Upper lobe of left lung (tissue), 6 donors: ENCODE measurements at regions not wholly inside any gene's neighbourhood (a gene's known extent, or its start where the extent isn't known, plus 50 kb on each side); places are given as distances from the start of the nearest gene placed in this dataset.

ENCODE experiments used
- ATAC-seq, 2 donors: fragments of 200-7000 bp; cut with Tn5 transposase; one replicate each; pipeline ENCODE4 v1.9.1; 2022; ENCODE audit warnings: mild to moderate bottlenecking in 2 of 2, moderate library complexity in 2 of 2; ENCODE audit not compliant: low FRiP score in 2 of 2
- DNase-seq, 2 donors: peaks; one replicate each; pipeline ENCODE4 v3.0.0-alpha.2; 2019 to 2020
- H3K27ac ChIP-seq, 4 donors: fragments of 200-600 bp; sonication (generic); one replicate each; pipeline ENCODE4 v1.5.1; 2016 to 2019
- H3K27me3 ChIP-seq, 4 donors: fragments of 200-600 bp; sonication (generic); one replicate each; pipeline ENCODE4 v1.5.1; 2017 to 2019
- H3K36me3 ChIP-seq, 4 donors: fragments of 200-600 bp; sonication (generic); one replicate each; pipeline ENCODE4 v1.5.1; 2016 to 2019
- H3K4me1 ChIP-seq, 4 donors: fragments of 200-600 bp; sonication (generic); one replicate each; pipeline ENCODE4 v1.5.1; 2018 to 2019
- H3K4me3 ChIP-seq, 4 donors: fragments of 200-600 bp; sonication (generic); one replicate each; pipeline ENCODE4 v1.5.1; 2017 to 2019; ENCODE audit warnings: mild to moderate bottlenecking in 2 of 4, moderate library complexity in 1 of 4
- H3K9me3 ChIP-seq, 4 donors: fragments of 200-600 bp; sonication (generic); one replicate each; pipeline ENCODE4 v1.5.1; 2018 to 2019
- EP300 ChIP-seq, 4 donors: sonication (generic); formaldehyde crosslinking; IDR thresholded peaks; one replicate each; pipeline ENCODE4 v1.5.1; 2017; ENCODE audit warnings: antibody characterized with exemption in 4 of 4, control low read depth in 2 of 4
- POLR2A ChIP-seq, 4 donors: fragments of 450-650 bp; IDR thresholded peaks; one replicate each; pipeline ENCODE4 v1.5.1; 2016 to 2017; ENCODE audit warnings: antibody characterized with exemption in 4 of 4, mild to moderate bottlenecking in 2 of 4
- POLR2AphosphoS5 ChIP-seq, 2 donors: sonication (generic); formaldehyde crosslinking; IDR thresholded peaks; one replicate each; pipeline ENCODE4 v1.5.1; 2017; ENCODE audit warnings: antibody characterized with exemption in 2 of 2
- WGBS, 2 donors: methylation state at CpG; one replicate each; pipeline ENCODE4 v1.1.5; 2017 to 2018; 5-methylcytosine and 5-hydroxymethylcytosine counted together
- TF ChIP-seq, protein P1 (sequence below), 6 experiments: fragments of 450-650 bp in 4 of 6; fragments of 200-600 bp in 2 of 6; sonication (generic) in 2 of 6; IDR thresholded peaks; one replicate each; pipeline ENCODE4 v1.5.1; 2016 to 2019; ENCODE audit warnings: antibody characterized with exemption in 6 of 6
- donor health status: DM: no; HTN: no; CAD: no; lungs with moderate emphysema.
- donor health status: DM: no; HTN: yes; CAD: no; lungs with severe emphysema.

DNA sequence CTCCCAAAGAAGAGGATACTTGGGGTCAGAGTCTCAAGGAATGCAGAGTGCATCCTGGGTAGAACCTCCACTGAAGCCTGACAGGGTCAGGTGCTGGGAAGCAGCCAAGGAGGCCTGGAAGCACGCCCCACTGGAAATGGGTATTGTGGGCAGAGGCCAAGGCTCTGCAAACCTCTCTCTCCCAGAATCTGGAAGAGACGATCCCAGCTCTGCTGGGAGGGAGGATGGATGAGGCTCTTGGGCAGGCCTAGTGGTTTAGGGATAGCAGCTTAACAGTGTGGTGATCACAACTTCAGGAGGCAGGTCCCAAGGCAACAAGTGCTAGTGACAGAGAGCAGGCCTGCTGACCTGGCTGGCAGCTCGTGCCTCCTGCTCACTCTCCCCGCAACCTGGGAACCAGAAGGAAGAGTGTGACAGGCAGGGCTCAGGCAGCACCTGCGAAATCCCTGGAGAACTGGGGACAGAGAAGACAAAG is 641.0 kb downstream of the PLPP3 start:
- Histone ChIP-seq H3K4me3 (no peak overlapping the region), H3K27me3 (no peaks in the 10 kb centered on the region), H3K4me1 (no peaks in the 10 kb centered on the region), H3K36me3 (no peaks in the 10 kb centered on the region), H3K9me3 (no peaks in the 10 kb centered on the region), H3K27ac (no peak overlapping the region)
- TF ChIP-seq EP300 (IDR thresholded peaks at IDR 0.05) (no peak), POLR2A (IDR thresholded peaks at IDR 0.05) (no peak), POLR2AphosphoS5 (IDR thresholded peaks at IDR 0.05) (no peak)
- TF ChIP-seq, protein P1, sequence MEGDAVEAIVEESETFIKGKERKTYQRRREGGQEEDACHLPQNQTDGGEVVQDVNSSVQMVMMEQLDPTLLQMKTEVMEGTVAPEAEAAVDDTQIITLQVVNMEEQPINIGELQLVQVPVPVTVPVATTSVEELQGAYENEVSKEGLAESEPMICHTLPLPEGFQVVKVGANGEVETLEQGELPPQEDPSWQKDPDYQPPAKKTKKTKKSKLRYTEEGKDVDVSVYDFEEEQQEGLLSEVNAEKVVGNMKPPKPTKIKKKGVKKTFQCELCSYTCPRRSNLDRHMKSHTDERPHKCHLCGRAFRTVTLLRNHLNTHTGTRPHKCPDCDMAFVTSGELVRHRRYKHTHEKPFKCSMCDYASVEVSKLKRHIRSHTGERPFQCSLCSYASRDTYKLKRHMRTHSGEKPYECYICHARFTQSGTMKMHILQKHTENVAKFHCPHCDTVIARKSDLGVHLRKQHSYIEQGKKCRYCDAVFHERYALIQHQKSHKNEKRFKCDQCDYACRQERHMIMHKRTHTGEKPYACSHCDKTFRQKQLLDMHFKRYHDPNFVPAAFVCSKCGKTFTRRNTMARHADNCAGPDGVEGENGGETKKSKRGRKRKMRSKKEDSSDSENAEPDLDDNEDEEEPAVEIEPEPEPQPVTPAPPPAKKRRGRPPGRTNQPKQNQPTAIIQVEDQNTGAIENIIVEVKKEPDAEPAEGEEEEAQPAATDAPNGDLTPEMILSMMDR (IDR thresholded peaks at IDR 0.05), result no peak
- ATAC-seq (no peak), DNase-seq (peak in 1 of 2 donors; percentile 17)
- WGBS, 2 donors, result 87 to 97% methylated on average over 5 of the region's 5 CpGs

DNA sequence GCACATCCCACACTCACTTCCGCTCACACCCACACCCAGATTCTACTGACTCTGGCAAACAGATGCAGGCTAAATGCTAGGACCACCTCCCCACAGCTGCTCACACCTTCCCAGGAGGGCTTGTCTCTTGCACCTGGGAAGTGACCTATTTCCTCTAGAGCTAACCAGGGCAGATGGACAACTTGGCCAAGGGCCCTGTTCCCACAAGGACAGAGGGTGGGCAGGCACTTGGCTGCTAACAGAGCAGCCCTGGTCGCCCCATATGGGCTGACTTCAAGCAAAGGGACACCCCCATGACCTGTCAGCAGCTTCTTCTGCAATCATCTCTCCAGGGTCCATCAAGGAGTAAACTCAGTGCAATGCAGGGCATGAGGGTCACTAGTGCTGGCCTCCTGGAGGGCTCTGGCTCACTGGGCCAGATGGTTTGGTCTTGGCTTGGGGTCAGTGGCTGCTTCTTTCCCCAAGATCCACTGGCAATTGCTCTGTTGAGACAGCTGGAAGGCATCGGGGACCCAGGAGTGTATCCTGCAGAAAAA is 641.5 kb downstream of the PLPP3 start:
- TF ChIP-seq, protein P1 (IDR thresholded peaks at IDR 0.05), result no peak
- Histone ChIP-seq H3K27me3 (no peaks in the 10 kb centered on the region), H3K27ac (no peak overlapping the region), H3K4me1 (no peaks in the 10 kb centered on the region), H3K9me3 (no peaks in the 10 kb centered on the region), H3K4me3 (no peak overlapping the region), H3K36me3 (no peaks in the 10 kb centered on the region)
- ATAC-seq, result peak in 1 of 2 donors; percentile 57
- 89 to 93% methylated on average over 2 to 3 of the region's 3 CpGs for WGBS, 2 donors
- DNase-seq, result no peak

DNA sequence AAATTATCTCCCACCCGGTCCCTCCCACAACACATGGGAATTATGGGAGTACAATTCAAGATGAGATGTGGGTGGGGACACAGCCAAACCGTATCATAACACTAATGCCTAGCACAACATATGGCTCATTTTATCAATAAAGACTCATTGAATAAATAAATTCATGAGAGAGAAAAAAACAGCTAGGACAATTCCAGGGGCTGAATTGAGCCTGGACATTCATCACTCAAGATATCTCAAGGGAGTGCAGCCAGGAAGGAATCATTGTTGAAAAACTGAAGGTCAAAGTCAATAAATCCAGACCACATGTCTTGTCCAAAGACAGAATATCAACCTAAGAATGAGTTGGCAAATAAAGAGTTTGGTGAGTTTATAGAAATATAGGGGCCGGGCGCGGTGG is 644.1 kb downstream of the PLPP3 start:
- H3K27me3 ChIP-seq, result no peaks in the 10 kb centered on the region
- 53 to 87% methylated on average over 2 to 3 of the region's 5 CpGs for WGBS, 2 donors
- H3K4me1 ChIP-seq, result no peaks in the 10 kb centered on the region
- no peaks in the 10 kb centered on the region for H3K36me3 ChIP-seq
- TF ChIP-seq POLR2AphosphoS5 (IDR thresholded peaks at IDR 0.05) (no peak), POLR2A (IDR thresholded peaks at IDR 0.05) (no peak), EP300 (IDR thresholded peaks at IDR 0.05) (no peak)
- TF ChIP-seq, protein P1 (IDR thresholded peaks at IDR 0.05), result no peak
- DNase-seq (no peak), ATAC-seq (no peak)
- H3K27ac ChIP-seq, result no peak overlapping the region
- H3K4me3 ChIP-seq, result no peak overlapping the region
- H3K9me3 ChIP-seq, result no peaks in the 10 kb centered on the region

DNA sequence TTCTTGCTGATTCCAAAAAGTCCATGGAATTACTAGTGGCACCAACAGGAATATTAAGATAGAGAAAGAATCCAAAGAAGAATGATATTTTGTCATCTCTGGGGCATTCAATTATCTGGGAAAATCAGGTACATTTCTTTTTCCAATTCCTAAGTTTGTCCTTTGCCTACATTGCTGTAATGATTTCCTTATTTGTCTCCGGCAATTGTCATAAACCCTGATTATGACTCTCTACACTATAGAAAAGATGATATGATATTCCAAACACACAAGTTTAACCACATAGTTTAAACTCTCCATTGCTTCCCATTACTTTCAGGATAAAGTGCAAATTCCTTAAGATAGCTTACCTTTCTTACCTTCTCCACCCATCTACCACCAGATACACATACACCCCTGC is 647.0 kb downstream of the PLPP3 start:
- TF ChIP-seq POLR2AphosphoS5 (IDR thresholded peaks at IDR 0.05) (no peak), EP300 (IDR thresholded peaks at IDR 0.05) (no peak), POLR2A (IDR thresholded peaks at IDR 0.05) (no peak)
- TF ChIP-seq, protein P1 (IDR thresholded peaks at IDR 0.05), result no peak
- Histone ChIP-seq H3K4me3 (no peak overlapping the region), H3K9me3 (no peaks in the 10 kb centered on the region), H3K27me3 (no peaks in the 10 kb centered on the region), H3K27ac (no peak overlapping the region), H3K4me1 (no peaks in the 10 kb centered on the region), H3K36me3 (no peaks in the 10 kb centered on the region)
- DNase-seq, result no peak
- 94 to 100% methylated on average over 1 of the region's 1 CpG for WGBS, 2 donors
- no peak for ATAC-seq
